ENCODE measurements at regions not wholly inside any gene's neighbourhood (a gene's known extent, or its start where the extent isn't known, plus 50 kb on each side); places are given as distances from the start of the nearest gene placed in this dataset.

GRCh38 chr1:84060781-84061180 is 61.8 kb upstream of the TTLL7 start:
- TF ChIP-seq CTCF (IDR thresholded peaks at IDR 0.05 in 8 of 11, conservative IDR thresholded peaks at IDR 0.05 in 3 of 11) (no peak), POLR2A (IDR thresholded peaks at IDR 0.05) (no peak), POLR2AphosphoS5 (IDR thresholded peaks at IDR 0.05) (no peak)

Data from spleen (tissue), 7 donors.